Activated CD8-positive, alpha-beta T cell treated with anti-CD3 and anti-CD28 coated beads for 36 hours (primary cell): ENCODE measurements at regions not wholly inside any gene's neighbourhood (a gene's known extent, or its start where the extent isn't known, plus 50 kb on each side); places are given as distances from the start of the nearest gene placed in this dataset.

Experiments
- ATAC-seq: fragments of 200-7000 bp; cut with Tn5 transposase; one replicate; pipeline ENCODE4 v1.10.0; 2021; ENCODE audit warnings: mild to moderate bottlenecking, moderate library complexity
- CTCF ChIA-PET: fragments of 350-600 bp; sonication (Branson Sonifier 250); formaldehyde crosslinking; loops from one replicate; lab custom pipeline; 2021; ENCODE audit warnings: antibody characterized with exemption; lab: Charles Lee
- POLR2A ChIA-PET: fragments of 350-600 bp; sonication (Branson Sonifier 250); formaldehyde crosslinking; loops from one replicate; lab custom pipeline; 2021; ENCODE audit warnings: antibody characterized with exemption; lab: Charles Lee
- DNase-seq: peaks from one replicate; pipeline ENCODE4 v3.0.0-alpha.2; 2020
- H3K27ac Mint-ChIP-seq: one replicate; pipeline ENCODE4 v1.8.0; 2021; ENCODE audit warnings: mild to moderate bottlenecking, mixed read lengths
- H3K27me3 Mint-ChIP-seq: one replicate; pipeline ENCODE4 v1.8.0; 2021; ENCODE audit warnings: mixed read lengths
- H3K36me3 Mint-ChIP-seq: one replicate; pipeline ENCODE4 v1.8.0; 2021; ENCODE audit warnings: low read depth, mixed read lengths
- H3K4me1 Mint-ChIP-seq: one replicate; pipeline ENCODE4 v1.8.0; 2021; ENCODE audit warnings: low read depth, mixed read lengths
- H3K4me3 Mint-ChIP-seq: one replicate; pipeline ENCODE4 v1.8.0; 2021; ENCODE audit warnings: mild to moderate bottlenecking, moderate library complexity, mixed read lengths
- H3K9me3 Mint-ChIP-seq: one replicate; pipeline ENCODE4 v1.8.0; 2021; ENCODE audit warnings: mixed read lengths
- CTCF ChIP-seq: fragments of 200-600 bp; IDR thresholded peaks from one replicate; pipeline ENCODE4 v1.8.0; 2022; ENCODE audit warnings: antibody characterized with exemption, mild to moderate bottlenecking
- intact Hi-C: fragments of 100-400 bp; cut with micrococcal nuclease; formaldehyde crosslinking; loops from one replicate; pipeline ENCODE4 v1.10.0; 2022

GRCh38 chr5:12459326-12459725 is 555.1 kb upstream of the CTNND2 start:
- POLR2A ChIA-PET: no interaction called here
- no peaks in the 10 kb centered on the region for H3K4me1 Mint-ChIP-seq
- ATAC-seq: no peak
- no peak overlapping the region for H3K27ac Mint-ChIP-seq
- no peak for TF ChIP-seq CTCF
- intact Hi-C loops: no loop called here
- DNase-seq: no peak
- CTCF ChIA-PET: no interaction called here
- H3K36me3 Mint-ChIP-seq: no peaks in the 10 kb centered on the region
- H3K4me3 Mint-ChIP-seq: no peak overlapping the region
- no peaks in the 10 kb centered on the region for H3K27me3 Mint-ChIP-seq
- H3K9me3 Mint-ChIP-seq: peaks cover 8% of the 10 kb centered on the region

GRCh38 chr5:12419075-12419474 is 514.8 kb upstream of the CTNND2 start:
- ChIA-PET CTCF (no interaction called here), POLR2A (no interaction called here)
- H3K4me3 Mint-ChIP-seq: no peak overlapping the region
- no peaks in the 10 kb centered on the region for H3K36me3 Mint-ChIP-seq
- no peaks in the 10 kb centered on the region for H3K4me1 Mint-ChIP-seq
- intact Hi-C loops: no loop called here
- peaks cover 17% of the 10 kb centered on the region for H3K9me3 Mint-ChIP-seq
- H3K27me3 Mint-ChIP-seq: no peaks in the 10 kb centered on the region
- ATAC-seq: no peak
- no peak overlapping the region for H3K27ac Mint-ChIP-seq
- no peak for DNase-seq
- TF ChIP-seq CTCF: no peak

- no peak for TF ChIP-seq CTCF
- no peak for DNase-seq
- Mint-ChIP-seq H3K36me3 (no peaks in the 10 kb centered on the region), H3K9me3 (peaks cover 12% of the 10 kb centered on the region), H3K4me3 (no peak overlapping the region), H3K27ac (no peak overlapping the region), H3K4me1 (no peaks in the 10 kb centered on the region), H3K27me3 (no peaks in the 10 kb centered on the region)
- ChIA-PET CTCF (no interaction called here), POLR2A (no interaction called here)
- intact Hi-C loops: no loop called here
- ATAC-seq: no peak
Observed at GRCh38 chr5:12413585-12413984, 509.3 kb upstream of the CTNND2 start.

DNA sequence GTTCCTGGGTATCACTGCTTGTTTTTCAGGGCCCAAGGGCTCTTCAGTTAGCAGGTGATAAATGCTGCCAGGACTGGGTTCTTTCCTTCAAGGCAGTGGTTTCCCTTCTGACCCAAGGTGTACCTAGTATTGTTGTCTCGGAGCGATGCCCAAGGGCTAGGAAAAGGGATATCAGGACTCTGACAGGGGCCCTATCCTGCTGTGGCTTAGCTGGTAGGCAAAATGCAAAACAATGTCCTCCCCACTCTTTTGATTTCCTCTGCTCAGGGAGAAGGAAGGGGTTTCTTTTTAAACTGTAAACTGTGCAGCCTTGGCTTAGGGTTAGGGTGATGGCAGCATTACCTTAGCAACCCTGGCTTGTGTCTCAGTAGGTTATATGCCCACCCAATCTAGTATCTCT is 508.8 kb upstream of the CTNND2 start:
- peaks cover 12% of the 10 kb centered on the region for H3K9me3 Mint-ChIP-seq
- no peaks in the 10 kb centered on the region for H3K36me3 Mint-ChIP-seq
- ATAC-seq (no peak), DNase-seq (no peak)
- H3K27ac Mint-ChIP-seq: no peak overlapping the region
- POLR2A ChIA-PET: no interaction called here
- no peaks in the 10 kb centered on the region for H3K27me3 Mint-ChIP-seq
- CTCF ChIA-PET: no interaction called here
- no peaks in the 10 kb centered on the region for H3K4me1 Mint-ChIP-seq
- no peak overlapping the region for H3K4me3 Mint-ChIP-seq
- intact Hi-C loops: no loop called here
- TF ChIP-seq CTCF: no peak

GRCh38 chr5:12399868-12400267 is 495.6 kb upstream of the CTNND2 start:
- DNase-seq: no peak
- H3K4me1 Mint-ChIP-seq: no peaks in the 10 kb centered on the region
- H3K27me3 Mint-ChIP-seq: no peaks in the 10 kb centered on the region
- peaks cover 11% of the 10 kb centered on the region for H3K9me3 Mint-ChIP-seq
- intact Hi-C loops: no loop called here
- ChIA-PET POLR2A (no interaction called here), CTCF (no interaction called here)
- no peak overlapping the region for H3K27ac Mint-ChIP-seq
- no peak for ATAC-seq
- H3K4me3 Mint-ChIP-seq: no peak overlapping the region
- TF ChIP-seq CTCF: no peak
- H3K36me3 Mint-ChIP-seq: no peaks in the 10 kb centered on the region
